RWPE2 (cell line): ENCODE measurements at regions not wholly inside any gene's neighbourhood (a gene's known extent, or its start where the extent isn't known, plus 50 kb on each side); places are given as distances from the start of the nearest gene placed in this dataset.

ENCODE experiments used
- ATAC-seq: fragments of 200-7000 bp; cut with Tn5 transposase; 3 replicates; pipeline ENCODE4 v1.9.1; 2021; ENCODE audit warnings: low read depth
- DNase-seq: peaks from one replicate; pipeline ENCODE4 v3.0.0-alpha.2; 2020; ENCODE audit warnings: low spot score
- H3K27ac ChIP-seq: fragments of 450-650 bp; 2 replicates; pipeline ENCODE4 v1.5.1; 2017; ENCODE audit warnings: mild to moderate bottlenecking; ENCODE audit not compliant: poor library complexity, severe bottlenecking
- H3K27me3 ChIP-seq: fragments of 250-450 bp; sonication (Bioruptor Pico); 2 replicates; pipeline ENCODE4 v1.5.1; 2021; ENCODE audit warnings: mild to moderate bottlenecking, moderate library complexity; ENCODE audit not compliant: insufficient read depth, poor library complexity, severe bottlenecking
- H3K36me3 ChIP-seq: fragments of 250-450 bp; sonication (Bioruptor Pico); 2 replicates; pipeline ENCODE4 v1.5.1; 2020; ENCODE audit warnings: low read depth, mild to moderate bottlenecking, moderate library complexity
- H3K4me1 ChIP-seq: fragments of 250-450 bp; sonication (Bioruptor Pico); 2 replicates; pipeline ENCODE4 v1.5.1; 2021; ENCODE audit warnings: mild to moderate bottlenecking, moderate library complexity; ENCODE audit not compliant: insufficient read depth, poor library complexity, severe bottlenecking
- H3K4me3 ChIP-seq: fragments of 250-450 bp; sonication (Bioruptor Pico); 2 replicates; pipeline ENCODE4 v1.5.1; 2021; ENCODE audit warnings: mild to moderate bottlenecking, moderate library complexity; ENCODE audit not compliant: severe bottlenecking
- H3K9me3 ChIP-seq: fragments of 250-450 bp; sonication (Bioruptor Pico); 2 replicates; pipeline ENCODE4 v1.5.1; 2021; ENCODE audit warnings: mild to moderate bottlenecking, moderate library complexity; ENCODE audit not compliant: severe bottlenecking
- CTCF ChIP-seq: fragments of 450-650 bp; IDR thresholded peaks from one replicate; pipeline ENCODE4 v1.5.1; 2017; ENCODE audit warnings: mild to moderate bottlenecking, moderate library complexity; ENCODE audit not compliant: poor library complexity, severe bottlenecking

- TF ChIP-seq CTCF: no peak
- H3K4me1 ChIP-seq: peaks cover 12% of the 10 kb centered on the region
- H3K4me3 ChIP-seq: no peak overlapping the region
- ATAC-seq (no peak), DNase-seq (no peak)
- no peaks in the 10 kb centered on the region for H3K36me3 ChIP-seq
- H3K27ac ChIP-seq: no peak overlapping the region
- no peaks in the 10 kb centered on the region for H3K9me3 ChIP-seq
- H3K27me3 ChIP-seq: no peaks in the 10 kb centered on the region
These were observed 365.7 kb upstream of the FANCL start for GRCh38 chr2:58606799-58607198.

GRCh38 chr2:58604096-58604495, 363.0 kb upstream of the FANCL start:
- Histone ChIP-seq H3K36me3 (no peaks in the 10 kb centered on the region), H3K9me3 (no peaks in the 10 kb centered on the region), H3K27me3 (no peaks in the 10 kb centered on the region), H3K4me3 (no peak overlapping the region), H3K27ac (no peak overlapping the region), H3K4me1 (peaks cover 21% of the 10 kb centered on the region)
- TF ChIP-seq CTCF: no peak
- DNase-seq: no peak
- peak; percentile 19; the same call in 1 of the 3 replicates for ATAC-seq

- ATAC-seq: peak; percentile 72
- no peak overlapping the region for H3K27ac ChIP-seq
These were observed 359.9 kb upstream of the FANCL start for GRCh38 chr2:58601017-58601416.

GRCh38 chr2:58598171-58598570, 357.0 kb upstream of the FANCL start:
- Histone ChIP-seq H3K27ac (no peak overlapping the region), H3K36me3 (no peaks in the 10 kb centered on the region), H3K4me1 (peaks cover 14% of the 10 kb centered on the region), H3K27me3 (no peaks in the 10 kb centered on the region), H3K9me3 (no peaks in the 10 kb centered on the region), H3K4me3 (no peak overlapping the region)
- no peak for DNase-seq
- no peak for TF ChIP-seq CTCF
- ATAC-seq: no peak

More at GRCh38 chr2:58601017-58601416, 359.9 kb upstream of the FANCL start:
- DNase-seq: no peak
- Histone ChIP-seq H3K9me3 (no peaks in the 10 kb centered on the region), H3K27me3 (no peaks in the 10 kb centered on the region), H3K4me3 (no peak overlapping the region), H3K4me1 (peaks cover 11% of the 10 kb centered on the region), H3K36me3 (no peaks in the 10 kb centered on the region)
- no peak for TF ChIP-seq CTCF

GRCh38 chr2:58595714-58596113, 354.6 kb upstream of the FANCL start:
- no peaks in the 10 kb centered on the region for H3K27me3 ChIP-seq
- H3K4me1 ChIP-seq: peaks cover 6% of the 10 kb centered on the region
- no peak for TF ChIP-seq CTCF
- DNase-seq (no peak), ATAC-seq (no peak)
- no peaks in the 10 kb centered on the region for H3K36me3 ChIP-seq
- H3K4me3 ChIP-seq: no peak overlapping the region
- no peak overlapping the region for H3K27ac ChIP-seq
- H3K9me3 ChIP-seq: no peaks in the 10 kb centered on the region
